HG03520 (cell line): ENCODE measurements at regions not wholly inside any gene's neighbourhood (a gene's known extent, or its start where the extent isn't known, plus 50 kb on each side); places are given as distances from the start of the nearest gene placed in this dataset.
"Not testable (repeated sequence)": the region's sequence is repeated elsewhere in the genome, so short reads cannot be mapped to it uniquely, and the experiment has no call there.

Experiments used
- ATAC-seq: cut with Tn5 transposase; IDR thresholded peaks from one replicate; pipeline ENCODE4 v1.9.1; 2021; ENCODE audit warnings: mild to moderate bottlenecking, moderate library complexity; ENCODE audit not compliant: unreplicated experiment

DNA sequence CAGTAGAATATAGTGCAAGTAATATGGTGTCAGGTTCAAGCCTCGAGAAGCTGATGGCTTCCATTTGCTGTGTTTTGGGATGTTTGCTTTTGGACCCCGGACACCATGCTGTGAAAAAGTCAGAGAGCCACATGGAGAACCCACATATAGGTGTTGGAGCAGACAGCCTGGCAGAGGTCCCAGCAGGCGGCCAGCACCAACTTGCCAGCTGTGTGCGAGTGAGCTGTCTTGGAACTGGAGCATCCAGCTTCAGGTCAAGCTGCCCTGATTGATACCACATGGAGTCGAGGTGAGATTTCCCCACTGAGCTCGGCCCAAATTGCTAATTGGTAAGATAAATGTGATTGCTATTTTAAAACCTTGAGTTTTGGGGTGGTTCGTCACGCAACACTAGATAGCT lies 185.7 kb upstream of the TBL1XR1 start:
- no peak for ATAC-seq

DNA sequence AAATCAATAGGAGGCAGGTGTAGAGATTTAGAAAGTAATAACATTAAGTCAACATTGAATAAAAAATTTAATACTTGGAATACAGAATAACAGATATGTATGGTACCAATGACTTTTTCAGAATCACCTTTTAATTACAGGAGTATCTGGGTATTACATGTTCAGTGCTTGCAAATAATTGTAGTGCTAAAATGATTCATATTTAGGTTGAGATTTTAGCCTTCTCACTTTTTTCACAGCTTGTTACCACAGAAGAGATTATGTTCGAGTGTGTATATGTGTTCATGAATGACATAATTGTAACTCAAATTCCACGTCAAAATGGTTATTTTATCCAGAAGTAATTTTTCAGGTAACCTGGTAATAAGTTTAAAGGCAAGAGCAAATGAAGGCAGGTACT lies 187.9 kb upstream of the TBL1XR1 start:
- ATAC-seq, result no peak

DNA sequence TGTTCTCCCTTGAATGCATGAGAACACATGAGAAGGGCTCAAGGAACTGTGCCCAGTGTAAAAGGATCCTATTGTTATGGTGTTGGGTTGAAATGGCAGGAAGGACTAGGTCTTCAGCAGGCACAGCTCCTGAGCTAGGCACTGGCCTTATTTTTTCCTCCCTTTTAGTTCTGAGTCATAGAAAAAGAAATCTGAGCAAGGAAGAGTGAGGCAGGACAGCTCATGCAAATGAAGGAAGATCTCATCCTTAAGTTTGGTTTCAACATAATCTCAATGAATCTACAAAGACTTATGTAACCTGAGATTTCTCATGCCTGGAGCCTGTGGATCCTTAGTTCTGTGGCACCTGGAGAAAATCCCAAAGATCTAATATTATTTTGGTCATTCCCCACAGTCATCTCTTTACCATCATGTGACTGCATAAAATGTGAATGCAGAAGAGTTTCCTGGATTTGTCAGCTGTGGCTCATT lies 188.6 kb upstream of the TBL1XR1 start:
- no peak for ATAC-seq

DNA sequence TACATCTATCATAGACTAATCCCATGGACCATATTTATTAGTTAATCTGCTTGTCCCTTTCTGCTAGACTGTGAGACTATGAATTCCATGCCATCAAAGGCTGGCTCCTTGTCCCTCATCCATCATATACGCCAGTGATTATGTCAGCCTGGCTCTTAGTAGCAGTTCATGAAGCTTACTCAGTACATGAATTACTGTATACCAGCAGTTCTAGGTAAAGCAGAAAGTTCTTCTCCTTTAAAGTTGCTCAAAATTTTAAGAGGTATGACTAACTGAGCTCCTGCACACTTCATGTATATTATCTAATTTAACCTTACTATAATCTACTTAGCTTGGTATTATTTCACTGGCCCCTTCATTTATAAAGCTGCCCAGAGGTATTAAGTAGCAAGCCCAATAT lies 190.9 kb upstream of the TBL1XR1 start:
- ATAC-seq, result no peak

DNA sequence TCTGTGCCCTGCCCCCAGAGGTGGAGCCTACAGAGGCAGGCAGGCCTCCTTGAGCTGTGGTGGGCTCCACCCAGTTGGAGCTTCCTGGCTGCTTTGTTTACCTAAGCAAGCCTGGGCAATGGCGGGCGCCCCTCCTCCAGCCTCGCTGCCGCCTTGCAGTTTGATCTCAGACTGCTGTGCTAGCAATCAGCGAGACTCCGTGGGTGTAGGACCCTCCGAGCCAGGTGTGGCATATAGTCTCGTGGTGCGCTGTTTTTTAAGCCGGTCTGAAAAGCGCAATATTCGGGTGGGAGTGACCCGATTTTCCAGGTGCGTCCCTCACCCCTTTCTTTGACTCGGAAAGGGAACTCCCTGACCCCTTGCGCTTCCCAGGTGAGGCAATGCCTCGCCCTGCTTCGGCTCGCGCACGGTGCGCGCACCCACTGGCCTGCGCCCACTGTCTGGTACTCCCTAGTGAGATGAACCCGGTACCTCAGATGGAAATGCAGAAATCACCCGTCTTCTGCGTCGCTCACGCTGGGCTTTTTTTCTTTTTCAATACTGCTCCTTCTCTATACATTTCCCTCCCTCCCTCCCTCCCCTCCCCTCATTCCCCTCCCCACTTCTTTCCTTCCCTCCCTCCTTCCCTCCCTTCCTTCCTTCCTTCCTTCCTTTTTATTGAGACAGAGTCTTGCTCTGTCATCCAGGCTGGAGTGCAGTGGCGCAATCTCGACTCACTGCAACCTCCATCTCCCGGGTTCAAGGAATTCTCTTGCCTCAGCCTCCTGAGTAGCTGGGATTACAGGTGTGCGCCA lies 197.1 kb upstream of the TBL1XR1 start:
- ATAC-seq, result not testable (repeated sequence)

DNA sequence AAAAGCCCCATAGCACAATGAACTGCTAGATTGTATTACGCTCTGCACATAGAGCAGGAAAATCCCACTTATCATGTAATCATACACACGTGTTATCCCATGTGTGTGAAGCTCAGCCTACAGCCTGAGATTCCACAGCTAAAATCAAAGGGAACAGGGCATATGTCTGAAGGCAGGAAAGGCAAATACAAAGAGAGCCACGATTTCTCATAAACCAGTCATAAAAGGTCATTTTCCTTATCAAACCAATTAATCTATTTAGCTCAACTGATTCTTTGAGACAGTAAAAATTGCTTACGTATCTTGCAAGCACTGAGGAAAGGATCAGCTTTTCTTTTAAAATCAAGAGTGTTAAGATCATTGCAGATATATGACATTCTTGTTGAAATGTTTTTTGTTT lies 199.5 kb upstream of the TBL1XR1 start:
- ATAC-seq, result no peak

DNA sequence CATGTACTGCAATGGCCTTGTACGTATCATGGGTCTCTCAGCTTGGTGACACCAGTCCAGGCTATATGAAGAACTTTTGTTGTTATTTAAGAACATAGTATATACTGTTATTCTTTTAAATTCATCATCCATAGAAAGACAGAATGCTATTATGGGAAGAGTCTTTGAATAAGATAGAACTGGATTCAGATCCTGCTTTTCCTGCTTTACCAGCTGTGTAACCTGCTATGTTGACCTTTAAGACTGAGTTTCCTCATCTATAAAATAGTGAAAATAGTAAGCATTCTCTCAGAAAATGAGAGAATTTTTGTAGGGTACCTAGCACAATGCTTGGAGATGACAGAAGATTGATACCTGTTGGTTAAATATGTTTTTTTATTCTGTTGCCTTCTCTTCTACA lies 204.1 kb upstream of the TBL1XR1 start:
- no peak for ATAC-seq

DNA sequence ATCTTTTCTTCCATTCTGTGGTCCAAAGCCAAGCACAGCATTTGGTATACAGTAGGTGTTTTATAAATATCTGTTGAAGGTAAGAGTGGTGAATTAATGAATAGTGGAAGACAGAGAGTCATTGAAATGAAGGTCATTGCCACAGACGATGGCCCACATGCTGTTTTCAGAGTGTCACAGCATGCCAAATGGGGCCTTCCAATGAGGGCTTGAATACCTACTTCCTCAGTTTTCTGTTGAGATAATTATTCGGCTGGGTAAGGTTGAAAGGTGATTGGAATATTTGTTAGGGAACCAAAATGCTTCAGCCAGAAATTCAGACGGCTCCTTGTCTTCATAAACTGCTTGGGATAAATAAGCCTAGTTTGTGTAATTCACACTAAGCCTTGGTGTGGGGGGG lies 205.3 kb upstream of the TBL1XR1 start:
- no peak for ATAC-seq

DNA sequence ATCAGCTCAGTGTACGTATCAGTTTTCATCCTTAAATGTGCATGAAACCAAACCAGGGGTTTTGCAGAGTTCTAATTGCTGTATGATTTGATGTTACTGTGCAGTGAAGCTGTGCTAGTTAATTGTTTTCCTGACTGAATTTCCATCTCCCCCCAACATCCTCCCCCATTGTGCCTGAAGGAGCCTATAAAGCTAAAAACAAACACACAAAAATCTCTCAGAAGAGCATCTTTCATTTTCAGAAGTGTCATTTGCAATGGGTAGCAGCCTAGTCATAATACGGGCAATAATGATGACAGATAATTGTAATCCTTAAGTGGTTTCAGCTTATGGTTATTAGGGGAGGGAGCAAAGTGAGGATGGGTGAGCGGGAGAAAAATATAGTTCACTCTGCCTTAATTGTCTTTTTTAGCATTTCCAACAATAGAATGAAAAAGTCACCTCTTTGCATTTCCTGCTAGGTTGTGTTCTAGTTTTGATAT lies 207.9 kb upstream of the TBL1XR1 start:
- no peak for ATAC-seq

DNA sequence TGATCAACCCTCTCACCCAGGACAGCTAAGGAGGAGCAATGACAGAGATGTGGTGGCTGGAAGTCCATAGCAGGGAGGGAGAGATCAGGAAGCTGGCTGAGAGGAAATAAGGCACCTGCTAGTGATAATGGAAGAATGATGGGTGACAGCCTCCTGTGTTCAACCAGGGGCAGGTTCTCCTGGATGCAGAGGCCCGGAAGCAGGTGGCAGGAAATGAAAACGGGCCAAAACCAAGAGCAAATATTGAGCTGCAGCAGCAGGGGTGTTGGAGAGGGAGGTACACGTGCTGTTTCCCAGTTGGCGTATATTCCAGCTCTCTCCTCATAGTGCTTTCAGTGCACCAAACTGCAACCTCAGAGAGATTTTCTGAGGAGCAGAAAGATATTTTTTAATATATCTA lies 213.4 kb upstream of the TBL1XR1 start:
- ATAC-seq, result no peak

DNA sequence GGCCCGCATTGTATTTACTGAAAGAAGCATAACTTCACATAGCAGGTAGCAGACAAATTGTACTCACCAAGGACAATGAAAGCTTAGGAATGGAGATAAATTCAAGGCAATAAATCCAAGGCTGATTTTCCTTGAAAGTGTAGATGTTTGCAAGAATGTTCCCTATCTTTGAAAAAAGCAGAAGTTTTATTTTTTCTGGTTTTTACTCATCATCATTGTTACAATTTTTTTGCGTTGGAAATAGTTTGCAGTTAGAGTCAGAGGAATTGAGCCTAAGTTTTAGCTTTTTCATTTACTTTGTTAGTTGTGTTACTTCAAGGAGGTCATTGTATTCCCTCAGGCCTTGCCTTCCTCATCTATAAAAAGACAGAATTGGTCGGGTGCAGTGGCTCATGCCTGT lies 213.9 kb upstream of the TBL1XR1 start:
- no peak for ATAC-seq

DNA sequence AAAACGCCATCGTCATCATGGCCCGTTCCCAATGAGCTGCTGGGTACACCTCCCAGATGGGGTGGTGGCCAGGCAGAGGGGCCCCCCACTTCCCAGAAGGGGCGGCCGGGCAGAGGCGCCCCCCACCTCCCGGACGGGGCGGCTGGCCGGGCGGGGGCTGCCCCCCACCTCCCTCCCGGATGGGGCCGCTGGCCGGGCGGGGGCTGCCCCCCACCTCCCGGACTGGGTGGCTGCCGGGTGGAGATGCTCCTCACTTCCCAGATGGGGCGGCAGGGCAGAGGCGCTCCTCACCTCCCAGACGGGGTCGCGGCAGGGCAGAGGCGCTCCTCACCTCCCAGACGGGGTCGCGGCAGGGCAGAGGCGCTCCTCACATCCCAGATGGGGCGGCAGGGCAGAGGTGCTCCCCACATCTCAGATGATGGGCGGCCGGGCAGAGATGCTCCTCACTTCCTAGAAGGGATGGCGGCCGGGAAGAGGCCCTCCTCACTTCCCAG lies 215.4 kb upstream of the TBL1XR1 start:
- not testable (repeated sequence) for ATAC-seq

DNA sequence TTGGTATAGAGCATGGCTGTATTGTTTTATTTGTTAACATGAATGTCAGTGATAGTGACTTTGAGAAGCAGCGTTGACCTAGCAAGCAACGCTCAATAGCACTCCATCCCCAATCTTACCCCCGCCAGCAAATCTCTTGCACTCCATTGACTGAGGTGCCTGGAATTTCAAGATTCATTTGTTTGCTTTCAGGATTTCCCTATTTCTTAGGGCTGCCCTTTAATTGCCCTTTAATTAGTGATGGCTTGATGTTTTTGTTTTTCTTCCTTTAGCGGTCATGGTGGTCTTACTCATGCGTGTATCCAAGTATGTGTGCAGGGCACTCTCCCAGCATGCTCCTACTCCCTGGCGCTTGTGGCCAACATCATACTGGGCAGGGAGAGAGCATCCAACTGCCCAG lies 216.8 kb upstream of the TBL1XR1 start:
- ATAC-seq, result no peak

DNA sequence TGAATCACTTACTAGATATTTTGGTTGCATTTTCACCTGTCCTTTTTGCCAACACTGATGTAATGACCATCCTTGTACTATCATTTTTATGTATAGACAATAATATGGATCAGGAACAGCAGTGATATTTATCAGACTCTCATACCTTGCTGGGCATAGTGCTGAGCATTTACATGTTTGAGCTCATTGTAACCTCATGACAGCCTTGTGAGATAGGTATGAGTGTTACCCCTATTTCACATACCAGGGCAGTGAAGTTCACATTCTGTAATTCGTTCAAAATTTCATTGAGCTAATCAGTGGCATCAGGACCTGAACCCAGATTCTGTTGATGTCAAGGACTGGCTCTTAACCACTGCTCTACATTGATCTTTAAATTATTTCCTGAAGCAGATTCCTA lies 221.5 kb upstream of the TBL1XR1 start:
- no peak for ATAC-seq

DNA sequence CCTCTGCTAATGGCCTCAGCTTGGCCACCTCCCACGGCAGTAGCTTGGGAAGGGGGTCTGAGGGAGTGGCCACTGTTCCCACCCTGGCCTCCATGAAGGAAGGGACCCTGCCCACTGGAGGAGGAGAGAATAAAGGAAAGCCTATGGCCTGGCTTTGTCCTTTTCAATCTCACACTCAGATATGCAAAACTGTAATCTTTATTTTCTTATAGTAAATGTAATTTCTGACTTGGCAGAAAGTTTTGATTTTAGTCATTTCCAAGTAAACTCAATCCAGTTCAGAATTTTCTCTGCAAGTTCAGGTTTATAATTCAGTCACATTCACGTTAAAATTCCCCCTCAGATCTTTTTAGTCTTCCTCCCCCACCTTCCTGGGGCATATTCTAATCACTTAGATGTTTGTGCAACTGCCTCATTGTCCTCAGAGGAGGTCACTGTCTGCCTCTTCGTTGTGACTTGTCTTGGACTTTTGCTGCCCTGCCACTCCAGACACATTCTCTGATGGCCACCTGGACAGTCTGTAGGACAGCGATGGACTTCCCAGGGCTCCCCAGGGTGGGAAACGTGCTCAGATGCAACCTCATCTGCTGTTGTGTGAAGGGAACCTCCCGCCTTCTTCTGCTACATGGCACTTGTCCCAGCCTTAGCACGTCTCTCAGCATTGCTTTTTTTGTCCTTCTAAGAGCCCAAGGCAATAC lies 222.8 kb upstream of the TBL1XR1 start:
- ATAC-seq, result peak; percentile 48

DNA sequence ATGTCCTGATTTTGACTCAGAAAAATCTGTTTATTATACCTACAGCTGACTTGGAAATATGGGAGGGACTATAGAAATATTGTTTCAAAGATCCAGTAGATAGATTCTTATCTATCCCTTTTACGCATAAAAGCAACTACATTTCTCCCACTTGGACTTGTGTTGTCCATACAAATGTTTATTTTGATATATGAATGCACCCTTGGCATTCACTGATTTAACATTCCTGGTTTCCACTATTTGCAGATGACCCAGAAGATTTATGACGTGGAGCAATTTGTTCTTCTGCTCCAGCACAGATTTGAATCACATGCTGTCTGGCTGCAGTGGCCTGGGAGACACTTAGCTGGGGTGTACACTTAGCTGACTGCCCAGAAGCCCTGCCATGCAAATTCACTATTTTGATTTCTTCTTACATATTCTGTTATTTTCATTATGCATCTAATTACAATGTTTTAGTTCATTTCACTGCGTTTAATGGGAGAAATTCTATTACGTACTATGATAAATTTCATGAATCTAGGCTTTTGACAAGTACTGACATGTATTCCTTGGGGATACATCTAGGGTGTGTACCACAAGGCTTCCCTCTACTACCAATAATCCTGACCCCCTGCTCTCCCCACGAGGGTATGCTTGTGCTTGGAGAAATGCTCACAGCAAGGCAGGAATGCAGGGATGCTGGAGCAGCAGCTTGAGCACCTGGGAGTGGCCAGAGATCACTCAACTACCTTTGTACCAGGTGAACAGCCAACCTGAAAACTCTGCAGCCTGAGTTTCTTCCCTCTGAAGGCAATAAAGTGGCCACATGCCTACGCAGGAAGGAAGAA lies 223.6 kb upstream of the TBL1XR1 start:
- ATAC-seq, result no peak

DNA sequence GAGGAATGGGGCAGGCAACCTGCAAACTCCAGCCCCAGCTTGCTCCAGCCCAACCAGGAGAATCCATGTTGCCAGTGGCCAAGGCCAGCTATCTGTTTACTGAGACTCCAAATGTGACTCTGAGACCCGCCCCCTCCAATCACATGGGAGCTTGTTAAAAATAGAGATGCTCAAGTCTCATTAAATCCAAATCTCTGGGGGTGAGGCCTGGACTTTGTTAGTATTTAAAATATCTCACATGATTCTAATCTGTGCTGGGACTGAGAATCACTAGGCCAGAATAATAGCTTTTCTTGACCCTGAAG lies 224.2 kb upstream of the TBL1XR1 start:
- ATAC-seq, result no peak

DNA sequence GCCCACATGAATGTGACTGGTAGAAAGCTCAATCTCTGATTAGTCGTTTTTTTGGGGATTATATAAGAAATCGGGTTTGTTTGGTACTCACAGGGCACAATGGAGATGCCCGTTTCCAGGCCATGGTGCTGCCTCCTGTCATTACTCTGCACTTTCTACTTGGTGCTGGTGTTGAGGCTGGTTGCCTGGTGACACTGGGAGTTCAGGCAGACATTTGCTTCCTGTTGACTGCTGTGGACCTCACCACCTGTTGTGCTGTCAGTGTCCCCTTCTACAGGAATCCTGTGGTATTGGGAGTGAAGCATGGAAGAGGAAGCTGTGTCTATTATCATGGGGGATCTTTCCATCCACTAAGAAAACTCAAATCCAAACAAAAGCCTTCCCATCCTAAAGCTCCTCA lies 227.2 kb upstream of the TBL1XR1 start:
- ATAC-seq, result no peak

DNA sequence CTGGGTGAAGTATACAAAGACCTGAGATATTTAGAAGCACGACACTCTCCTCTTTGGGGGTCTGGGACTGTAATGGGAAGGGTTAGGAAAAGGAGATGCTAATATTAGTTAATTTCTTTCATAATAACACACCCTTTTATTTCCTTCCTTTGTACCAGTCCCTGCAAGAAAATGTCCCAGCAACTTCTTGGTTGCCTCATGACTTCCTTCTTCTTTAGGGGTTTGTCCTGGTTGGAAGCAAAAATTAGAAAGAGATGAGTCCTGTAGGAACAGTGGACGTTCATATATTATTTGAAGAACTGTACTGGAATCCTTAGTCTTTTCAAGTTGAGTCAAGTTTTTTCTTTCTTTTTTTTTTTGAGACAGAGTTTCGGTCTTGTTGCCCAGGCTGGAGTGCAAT lies 227.8 kb upstream of the TBL1XR1 start:
- ATAC-seq, result no peak

DNA sequence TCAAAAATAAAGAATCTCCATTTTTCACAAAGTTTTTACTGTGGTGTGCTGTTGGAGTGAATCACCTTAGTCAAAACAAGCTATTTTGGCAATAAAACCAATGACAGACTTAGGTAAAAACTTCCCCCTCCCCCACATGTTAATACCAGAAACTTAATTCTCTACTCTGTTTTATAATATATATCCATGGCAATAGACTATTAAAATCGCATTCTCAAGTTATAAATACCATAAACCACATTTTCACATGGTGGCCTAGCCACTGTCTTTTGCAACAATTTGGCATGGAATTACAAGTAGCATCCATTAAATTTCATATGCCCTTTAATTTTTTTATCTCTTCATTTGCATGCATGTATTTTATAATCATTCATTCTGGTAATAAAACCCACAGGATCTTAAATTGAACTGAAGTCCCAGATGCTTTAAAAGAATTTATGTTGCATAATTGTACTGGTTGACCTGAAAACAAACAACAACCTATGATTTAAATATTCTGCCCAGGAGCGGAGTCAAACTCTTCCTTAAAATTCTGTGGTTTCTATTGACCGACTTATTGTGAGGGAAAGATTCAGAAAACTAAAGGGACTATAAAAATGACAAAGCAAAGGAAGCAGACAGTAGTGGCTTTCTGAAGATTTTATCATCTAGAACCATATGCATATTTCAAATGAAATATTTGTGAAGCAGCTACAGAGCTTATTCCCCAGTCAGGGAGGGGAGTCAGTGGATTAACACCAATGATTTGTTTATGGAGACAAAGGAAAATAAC lies 229.0 kb upstream of the TBL1XR1 start:
- no peak for ATAC-seq
